Ovary (tissue), 3 donors: ENCODE measurements at regions not wholly inside any gene's neighbourhood (a gene's known extent, or its start where the extent isn't known, plus 50 kb on each side); places are given as distances from the start of the nearest gene placed in this dataset.

Experiments used
- CTCF ChIP-seq, 3 donors: fragments of 450-650 bp in 2 of 3; fragments of 200-600 bp in 1 of 3; IDR thresholded peaks; one replicate each; pipeline versions ENCODE4 v1.5.1 to v1.8.0; 2016 to 2022; ENCODE audit warnings: antibody characterized with exemption in 3 of 3, mild to moderate bottlenecking in 1 of 3
- POLR2A ChIP-seq: fragments of 450-650 bp; IDR thresholded peaks from one replicate; pipeline ENCODE4 v1.6.1; 2017; ENCODE audit warnings: antibody characterized with exemption, mild to moderate bottlenecking, moderate library complexity
- donor health status: DM: no; HTN: no; CAD: no.

- TF ChIP-seq POLR2A (no peak), CTCF (IDR thresholded peaks at IDR 0.05) (no peak)
Observed at GRCh38 chr10:84862551-84862950, 534.2 kb downstream of the CCSER2 start.
